OCI-LY7 (cell line): ENCODE measurements at regions not wholly inside any gene's neighbourhood (a gene's known extent, or its start where the extent isn't known, plus 50 kb on each side); places are given as distances from the start of the nearest gene placed in this dataset.

Experiments used
- CTCF ChIP-seq: fragments of 200-600 bp; sonication (generic); conservative IDR thresholded peaks from 2 replicates; pipeline ENCODE4 v1.5.1; 2014; ENCODE audit warnings: mild to moderate bottlenecking, antibody characterized with exemption, low read length, moderate library complexity, mixed read lengths
- EZH2phosphoT487 ChIP-seq: fragments of 200-600 bp; sonication (generic); IDR thresholded peaks from 2 replicates; pipeline ENCODE4 v1.6.1; 2018; ENCODE audit warnings: low read depth, borderline replicate concordance, mild to moderate bottlenecking, mixed run types, antibody characterized with exemption, low read length, moderate library complexity, mixed read lengths

- TF ChIP-seq CTCF: no peak
- no peak for TF ChIP-seq EZH2phosphoT487
These were observed 241.5 kb downstream of the WDR11 start for GRCh38 chr10:121092720-121093095.
